Caco-2 (cell line): ENCODE measurements at regions not wholly inside any gene's neighbourhood (a gene's known extent, or its start where the extent isn't known, plus 50 kb on each side); places are given as distances from the start of the nearest gene placed in this dataset.

Experiments used
- BruUV-seq: library from RNA; stranded (reverse); fragments of 400-500 nt; replicated peaks from 2 replicates; lab custom pipeline; 2021; lab: Mats Ljungman, UMichigan
- CTCF ChIA-PET: fragments of 300-600 bp; sonication (Branson Sonifier 250); formaldehyde crosslinking; loops from one replicate; lab custom pipeline; 2022; ENCODE audit warnings: antibody characterized with exemption; lab: Charles Lee
- POLR2A ChIA-PET: fragments of 300-600 bp; sonication (Branson Sonifier 250); formaldehyde crosslinking; loops from one replicate; lab custom pipeline; 2022; ENCODE audit warnings: antibody characterized with exemption; lab: Charles Lee
- DNase-seq, 2 experiments: peaks; one replicate each; pipeline versions ENCODE4 v3.0.0 to v3.0.0-alpha.2; 2020 to 2022
- H3K27me3 ChIP-seq: replicated peaks from 2 replicates; pipeline ENCODE4 v1.6.0; 2011; ENCODE audit warnings: low read length; ENCODE audit not compliant: control insufficient read depth, insufficient read depth
- H3K36me3 ChIP-seq: 2 replicates; pipeline ENCODE4 v1.5.1; 2011; ENCODE audit warnings: low read length; ENCODE audit not compliant: control insufficient read depth, insufficient read depth
- H3K4me1 ChIP-seq: fragments of 250-450 bp; sonication (Bioruptor Pico); 2 replicates; pipeline ENCODE4 v1.5.1; 2020; ENCODE audit warnings: mild to moderate bottlenecking
- H3K4me3 ChIP-seq: 2 replicates; pipeline ENCODE4 v1.5.1; 2011; ENCODE audit warnings: low read depth, mild to moderate bottlenecking, control low read depth, low read length
- H3K9me3 ChIP-seq: fragments of 250-450 bp; sonication (Bioruptor Pico); 2 replicates; pipeline ENCODE4 v1.5.1; 2020; ENCODE audit warnings: mild to moderate bottlenecking, moderate library complexity
- H3K27ac Mint-ChIP-seq: one replicate; pipeline ENCODE4 v1.8.0; 2022; ENCODE audit warnings: mixed read lengths; ENCODE audit not compliant: unreplicated experiment
- H3K27me3 Mint-ChIP-seq: one replicate; pipeline ENCODE4 v1.8.0; 2022; ENCODE audit warnings: mixed read lengths; ENCODE audit not compliant: insufficient read depth, unreplicated experiment
- H3K36me3 Mint-ChIP-seq: one replicate; pipeline ENCODE4 v1.8.0; 2022; ENCODE audit warnings: mild to moderate bottlenecking, mixed read lengths; ENCODE audit not compliant: insufficient read depth, unreplicated experiment
- H3K4me1 Mint-ChIP-seq: one replicate; pipeline ENCODE4 v1.8.0; 2022; ENCODE audit warnings: low read depth, mixed read lengths; ENCODE audit not compliant: unreplicated experiment
- H3K4me3 Mint-ChIP-seq: one replicate; pipeline ENCODE4 v1.8.0; 2022; ENCODE audit warnings: mild to moderate bottlenecking, moderate library complexity, mixed read lengths; ENCODE audit not compliant: unreplicated experiment
- H3K9me3 Mint-ChIP-seq: one replicate; pipeline ENCODE4 v1.8.0; 2022; ENCODE audit warnings: mixed read lengths; ENCODE audit not compliant: unreplicated experiment
- intact Hi-C: fragments of 100-400 bp; cut with micrococcal nuclease; formaldehyde crosslinking; loops from one replicate; pipeline ENCODE4 v1.10.0; 2022; ENCODE audit not compliant: unreplicated experiment
- TF ChIP-seq, protein P1 (sequence below), 2 experiments: fragments of 200-600 bp in 1 of 2; IDR thresholded peaks; 1 replicate in 1 of 2; 2 replicates in 1 of 2; pipeline versions ENCODE4 v1.5.1 to v1.8.0; 2011 to 2022; ENCODE audit warnings: antibody characterized with exemption in 1 of 2, control low read depth in 1 of 2, inconsistent platforms in 1 of 2, low read depth in 1 of 2, low read length in 1 of 2, mild to moderate bottlenecking in 1 of 2, moderate library complexity in 1 of 2; ENCODE audit not compliant: insufficient read depth in 1 of 2, severe bottlenecking in 1 of 2, unreplicated experiment in 1 of 2

DNA sequence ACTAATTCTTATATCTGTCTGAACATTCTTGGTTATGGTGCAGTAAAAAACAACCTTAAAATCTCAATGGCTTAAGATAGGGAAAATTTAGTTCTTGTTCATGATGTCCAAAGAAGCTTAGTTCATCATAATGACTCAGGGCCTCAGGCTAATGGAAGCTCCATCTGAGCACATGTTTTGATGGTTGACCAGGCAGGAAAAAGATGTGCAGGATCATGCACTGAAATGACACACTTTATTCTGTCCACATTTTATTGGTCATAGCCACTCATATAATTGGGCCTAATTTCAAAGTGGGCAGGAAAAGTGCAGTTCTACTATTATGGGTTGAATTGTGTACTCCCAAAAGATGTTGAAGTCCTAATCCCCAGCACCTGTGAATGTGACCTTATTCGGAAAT lies 198.2 kb downstream of the CENPF start:
- Histone ChIP-seq H3K4me3 (no peak overlapping the region), H3K9me3 (0 out of 2 replicates have a peak, but pooled peaks cover 3% of the 10 kb centered on the region), H3K4me1 (no peaks in the 10 kb centered on the region), H3K36me3 (no peaks in the 10 kb centered on the region), H3K27me3 (no peaks in the 10 kb centered on the region)
- ChIA-PET CTCF (no interaction called here), POLR2A (no interaction called here)
- H3K27ac Mint-ChIP-seq: no peak overlapping the region
- no peak for DNase-seq
- H3K9me3 Mint-ChIP-seq: peaks cover 22% of the 10 kb centered on the region
- no peaks in the 10 kb centered on the region for H3K36me3 Mint-ChIP-seq
- H3K27me3 Mint-ChIP-seq: no peaks in the 10 kb centered on the region
- BruUV-seq: no TSS peak
- no peaks in the 10 kb centered on the region for H3K4me1 Mint-ChIP-seq
- intact Hi-C loops: no loop called here
- TF ChIP-seq, protein P1, sequence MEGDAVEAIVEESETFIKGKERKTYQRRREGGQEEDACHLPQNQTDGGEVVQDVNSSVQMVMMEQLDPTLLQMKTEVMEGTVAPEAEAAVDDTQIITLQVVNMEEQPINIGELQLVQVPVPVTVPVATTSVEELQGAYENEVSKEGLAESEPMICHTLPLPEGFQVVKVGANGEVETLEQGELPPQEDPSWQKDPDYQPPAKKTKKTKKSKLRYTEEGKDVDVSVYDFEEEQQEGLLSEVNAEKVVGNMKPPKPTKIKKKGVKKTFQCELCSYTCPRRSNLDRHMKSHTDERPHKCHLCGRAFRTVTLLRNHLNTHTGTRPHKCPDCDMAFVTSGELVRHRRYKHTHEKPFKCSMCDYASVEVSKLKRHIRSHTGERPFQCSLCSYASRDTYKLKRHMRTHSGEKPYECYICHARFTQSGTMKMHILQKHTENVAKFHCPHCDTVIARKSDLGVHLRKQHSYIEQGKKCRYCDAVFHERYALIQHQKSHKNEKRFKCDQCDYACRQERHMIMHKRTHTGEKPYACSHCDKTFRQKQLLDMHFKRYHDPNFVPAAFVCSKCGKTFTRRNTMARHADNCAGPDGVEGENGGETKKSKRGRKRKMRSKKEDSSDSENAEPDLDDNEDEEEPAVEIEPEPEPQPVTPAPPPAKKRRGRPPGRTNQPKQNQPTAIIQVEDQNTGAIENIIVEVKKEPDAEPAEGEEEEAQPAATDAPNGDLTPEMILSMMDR (IDR thresholded peaks at IDR 0.05; ENCODE audit: insufficient read depth in 1 of 2, low read depth in 1 of 2, low read length in 1 of 2, severe bottlenecking in 1 of 2, unreplicated experiment in 1 of 2): no peak
- H3K4me3 Mint-ChIP-seq: no peak overlapping the region

DNA sequence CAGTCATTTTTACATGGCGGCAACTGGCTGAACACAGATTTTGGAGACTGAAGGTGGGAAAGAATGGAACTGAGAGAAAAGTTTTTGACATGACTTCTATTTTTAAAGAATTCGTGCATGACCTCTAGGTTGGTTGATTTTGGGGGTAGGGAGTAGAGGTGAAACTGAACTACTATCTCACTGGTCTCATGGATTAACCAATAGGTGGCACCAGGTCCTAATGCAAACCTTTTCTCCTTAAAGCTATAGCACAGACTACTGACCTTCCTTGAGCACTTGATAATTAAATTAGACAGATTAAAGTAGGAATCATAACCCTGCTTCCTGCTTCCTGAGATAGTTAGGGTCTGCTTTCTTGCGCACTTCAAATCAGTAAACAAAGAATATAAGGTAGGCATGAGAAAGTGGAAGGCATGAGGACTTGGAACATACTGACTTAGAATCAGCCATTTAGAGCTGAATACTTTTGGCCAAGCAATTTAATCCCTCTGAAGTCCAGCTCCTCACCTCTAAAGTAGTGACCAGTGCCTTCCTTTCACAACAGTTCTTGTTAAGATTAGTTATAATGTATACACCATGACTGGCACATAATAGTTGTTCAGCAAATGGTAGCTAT lies 206.0 kb downstream of the CENPF start:
- POLR2A ChIA-PET: no interaction called here

DNA sequence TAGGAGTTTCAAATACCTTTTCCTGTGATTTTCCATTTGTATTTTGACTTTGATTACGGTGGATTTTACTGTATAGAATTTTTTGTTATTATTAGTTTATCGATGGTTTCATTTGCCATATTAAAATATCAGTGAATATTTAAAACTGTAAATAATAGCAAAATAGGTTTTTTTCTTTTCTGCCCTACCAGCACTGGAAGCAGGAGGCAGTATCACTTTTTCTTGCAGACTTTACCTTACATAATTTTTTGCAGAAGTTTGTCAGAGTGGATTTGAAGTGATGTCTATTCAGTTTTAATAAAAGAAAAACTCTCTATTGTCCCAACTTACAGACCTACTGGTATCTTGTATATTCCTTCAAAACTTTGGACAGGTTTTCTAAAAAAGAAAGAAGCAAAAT lies 213.6 kb downstream of the CENPF start:
- H3K9me3 Mint-ChIP-seq: peaks cover 18% of the 10 kb centered on the region
- H3K27me3 ChIP-seq: no peaks in the 10 kb centered on the region

More for the DNA sequence above, 206.0 kb downstream of the CENPF start:
- H3K4me1 Mint-ChIP-seq: no peaks in the 10 kb centered on the region
- no TSS peak for BruUV-seq
- TF ChIP-seq, protein P1 (IDR thresholded peaks at IDR 0.05; ENCODE audit: insufficient read depth in 1 of 2, low read depth in 1 of 2, low read length in 1 of 2, severe bottlenecking in 1 of 2, unreplicated experiment in 1 of 2): no peak
- H3K36me3 Mint-ChIP-seq: no peaks in the 10 kb centered on the region
- CTCF ChIA-PET: interaction anchor here (0.6 to 0.7 kb wide), 2 partner anchors 90 to 267 kb away, joined by 3 to 4 read pairs; no protein-coding TSS in a partner anchor
- H3K27me3 Mint-ChIP-seq: no peaks in the 10 kb centered on the region
- intact Hi-C loops: loop anchor here (1.0 to 5.0 kb wide), 3 partner anchors 147 to 337 kb away; no protein-coding TSS in a partner anchor
- H3K27ac Mint-ChIP-seq: no peak overlapping the region
- peaks cover 34% of the 10 kb centered on the region for H3K9me3 Mint-ChIP-seq
- H3K36me3 ChIP-seq: no peaks in the 10 kb centered on the region
- H3K4me1 ChIP-seq: no peaks in the 10 kb centered on the region
- H3K4me3 Mint-ChIP-seq: no peak overlapping the region
- no peak overlapping the region for H3K4me3 ChIP-seq
- no peaks in the 10 kb centered on the region for H3K27me3 ChIP-seq
- no peak for DNase-seq
- no peaks in the 10 kb centered on the region for H3K9me3 ChIP-seq

More for the DNA sequence above, 213.6 kb downstream of the CENPF start:
- no peak overlapping the region for H3K27ac Mint-ChIP-seq
- H3K4me1 Mint-ChIP-seq: no peaks in the 10 kb centered on the region
- Histone ChIP-seq H3K4me1 (no peaks in the 10 kb centered on the region), H3K4me3 (no peak overlapping the region), H3K36me3 (no peaks in the 10 kb centered on the region), H3K9me3 (no peaks in the 10 kb centered on the region)
- ChIA-PET CTCF (no interaction called here), POLR2A (no interaction called here)
- TF ChIP-seq, protein P1 (IDR thresholded peaks at IDR 0.05; ENCODE audit: insufficient read depth in 1 of 2, low read depth in 1 of 2, low read length in 1 of 2, severe bottlenecking in 1 of 2, unreplicated experiment in 1 of 2): no peak
- BruUV-seq: no TSS peak
- H3K4me3 Mint-ChIP-seq: no peak overlapping the region
- DNase-seq: no peak
- no peaks in the 10 kb centered on the region for H3K27me3 Mint-ChIP-seq
- no peaks in the 10 kb centered on the region for H3K36me3 Mint-ChIP-seq
- intact Hi-C loops: loop anchor here (10.0 kb wide), 1 partner anchor 1302 kb away; no protein-coding TSS in a partner anchor
